ENCODE measurements at regions not wholly inside any gene's neighbourhood (a gene's known extent, or its start where the extent isn't known, plus 50 kb on each side); places are given as distances from the start of the nearest gene placed in this dataset.
A peak's percentile ranks its signal among the peaks of the same experiment; 100 is the strongest.

- RAD21 ChIA-PET (ENCODE audit: low non-redundant PET in 1 of 2, low total read pairs in 2 of 2, uncharacterized antibody in 2 of 2, unreplicated experiment in 2 of 2) = no interaction called here
- intact Hi-C loops (cut with micrococcal nuclease) = no loop called here
- no TSS peak for BruUV-seq (replicated peaks)
- POLR2A ChIA-PET = no interaction called here
- no peaks in the 10 kb centered on the region for H3K36me3 ChIP-seq (ENCODE audit: control insufficient read depth in 1 of 2, insufficient read depth in 2 of 2, low read length in 2 of 2)
- H3K9ac ChIP-seq (ENCODE audit: low read length) = no peak overlapping the region
- no peaks in the 10 kb centered on the region for H3K27me3 ChIP-seq (ENCODE audit: insufficient read depth, low read length)
- H4K20me1 ChIP-seq (ENCODE audit: insufficient read depth) = no peaks in the 10 kb centered on the region
- no peaks in the 10 kb centered on the region for H3K9me3 ChIP-seq (ENCODE audit: control insufficient read depth in 1 of 2, insufficient read depth in 1 of 2, low read depth in 1 of 2, low read length in 2 of 2)
- peaks cover 6 to 29% of the 10 kb centered on the region in 2 experiments; a peak in 3 of 4 replicates for H3K4me1 ChIP-seq (ENCODE audit: control insufficient read depth in 1 of 2, insufficient read depth in 2 of 2, low read length in 2 of 2)
- peak overlapping the region; percentile 67 for H2AFZ ChIP-seq (ENCODE audit: low read depth, low read length, poor library complexity, severe bottlenecking)
- no peaks in the 10 kb centered on the region for H3K9me2 ChIP-seq (ENCODE audit: insufficient read depth)
- H3K4me2 ChIP-seq (ENCODE audit: low read length) = peak overlapping the region; percentile 67
- peak; percentile 48 for ATAC-seq
- no peaks in the 10 kb centered on the region for H3K79me2 ChIP-seq (ENCODE audit: insufficient read depth, low read length)
- DNase-seq (ENCODE audit: low read depth, low spot score) = no peak
- 0 out of 4 replicates have a peak overlapping the region, but pooled peaks of 1 of the 2 experiments have one; percentile 15 for H3K4me3 ChIP-seq (replicated peaks in 1 of 2; ENCODE audit: low read depth in 1 of 2, low read length in 2 of 2)
- H3K27ac ChIP-seq (ENCODE audit: low read depth, low read length) = no peak overlapping the region
- no peak for TF ChIP-seq POLR2AphosphoS5 (IDR thresholded peaks at IDR 0.05; ENCODE audit: low read depth, low read length)
- TF ChIP-seq JUND (IDR thresholded peaks at IDR 0.05) = no peak
- no peak for TF ChIP-seq SRF (IDR thresholded peaks at IDR 0.05; ENCODE audit: low read depth)
- TF ChIP-seq CEBPB (IDR thresholded peaks at IDR 0.05; ENCODE audit: low read depth) = no peak
- no peak for TF ChIP-seq EZH2phosphoT487 (IDR thresholded peaks at IDR 0.05; ENCODE audit: borderline replicate concordance)
- TF ChIP-seq SIN3A (IDR thresholded peaks at IDR 0.05; ENCODE audit: low read depth) = no peak
- no peak for TF ChIP-seq ELF1 (IDR thresholded peaks at IDR 0.05; ENCODE audit: borderline replicate concordance, low read depth)
- TF ChIP-seq, protein P1, sequence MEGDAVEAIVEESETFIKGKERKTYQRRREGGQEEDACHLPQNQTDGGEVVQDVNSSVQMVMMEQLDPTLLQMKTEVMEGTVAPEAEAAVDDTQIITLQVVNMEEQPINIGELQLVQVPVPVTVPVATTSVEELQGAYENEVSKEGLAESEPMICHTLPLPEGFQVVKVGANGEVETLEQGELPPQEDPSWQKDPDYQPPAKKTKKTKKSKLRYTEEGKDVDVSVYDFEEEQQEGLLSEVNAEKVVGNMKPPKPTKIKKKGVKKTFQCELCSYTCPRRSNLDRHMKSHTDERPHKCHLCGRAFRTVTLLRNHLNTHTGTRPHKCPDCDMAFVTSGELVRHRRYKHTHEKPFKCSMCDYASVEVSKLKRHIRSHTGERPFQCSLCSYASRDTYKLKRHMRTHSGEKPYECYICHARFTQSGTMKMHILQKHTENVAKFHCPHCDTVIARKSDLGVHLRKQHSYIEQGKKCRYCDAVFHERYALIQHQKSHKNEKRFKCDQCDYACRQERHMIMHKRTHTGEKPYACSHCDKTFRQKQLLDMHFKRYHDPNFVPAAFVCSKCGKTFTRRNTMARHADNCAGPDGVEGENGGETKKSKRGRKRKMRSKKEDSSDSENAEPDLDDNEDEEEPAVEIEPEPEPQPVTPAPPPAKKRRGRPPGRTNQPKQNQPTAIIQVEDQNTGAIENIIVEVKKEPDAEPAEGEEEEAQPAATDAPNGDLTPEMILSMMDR (IDR thresholded peaks at IDR 0.05 in 2 of 3, conservative IDR thresholded peaks at IDR 0.05 in 1 of 3; ENCODE audit: borderline replicate concordance in 1 of 3, insufficient read depth in 1 of 3, low read depth in 2 of 3, low read length in 2 of 3) = no peak
- TF ChIP-seq EGR1 (IDR thresholded peaks at IDR 0.05; ENCODE audit: low read depth) = no peak
- TF ChIP-seq YY1 (IDR thresholded peaks at IDR 0.05; ENCODE audit: extremely low read depth, insufficient replicate concordance, low read depth, low read length) = no peak
- CTCF ChIA-PET = no interaction called here
Observed at GRCh38 chr13:34356686-34357434, 538.9 kb downstream of the RFC3 start.
